ENCODE measurements at regions not wholly inside any gene's neighbourhood (a gene's known extent, or its start where the extent isn't known, plus 50 kb on each side); places are given as distances from the start of the nearest gene placed in this dataset.

DNA sequence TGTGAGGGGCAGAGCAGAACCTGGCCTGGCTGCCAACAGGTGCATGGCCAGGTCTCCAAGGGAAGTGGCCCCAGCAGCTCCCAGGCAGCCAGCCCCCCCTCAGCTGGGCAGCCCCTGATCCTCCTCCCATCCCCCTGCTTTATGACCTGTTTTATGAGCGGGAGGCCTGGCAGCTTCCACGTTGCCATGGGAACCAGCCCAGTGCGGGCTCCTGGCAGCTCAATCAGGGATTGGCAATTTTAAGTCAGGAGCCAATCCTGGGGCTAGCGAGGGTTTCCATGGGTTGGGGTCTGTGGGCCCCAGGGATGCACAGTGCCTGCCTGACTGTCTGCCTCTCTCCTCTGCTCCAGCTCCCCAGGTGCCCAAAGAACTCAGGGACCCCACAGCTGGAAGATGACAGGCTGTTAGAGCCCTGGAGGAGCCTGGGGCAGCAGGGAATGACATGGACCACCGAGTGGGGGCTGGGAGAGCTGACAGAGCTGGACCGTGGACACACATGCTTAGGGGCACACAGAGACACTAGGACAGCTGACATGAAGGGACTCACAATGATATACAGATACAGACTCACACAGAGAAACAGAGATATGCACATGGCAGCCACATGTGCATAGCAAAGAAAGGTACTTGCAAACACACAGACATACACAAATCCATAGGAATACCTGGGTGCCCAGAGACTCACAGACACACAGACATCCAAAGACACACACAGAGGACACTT, 56.5 kb upstream of the SIRPA start:
- no peak for DNase-seq (ENCODE audit: low read depth)
- TF ChIP-seq, protein P1, sequence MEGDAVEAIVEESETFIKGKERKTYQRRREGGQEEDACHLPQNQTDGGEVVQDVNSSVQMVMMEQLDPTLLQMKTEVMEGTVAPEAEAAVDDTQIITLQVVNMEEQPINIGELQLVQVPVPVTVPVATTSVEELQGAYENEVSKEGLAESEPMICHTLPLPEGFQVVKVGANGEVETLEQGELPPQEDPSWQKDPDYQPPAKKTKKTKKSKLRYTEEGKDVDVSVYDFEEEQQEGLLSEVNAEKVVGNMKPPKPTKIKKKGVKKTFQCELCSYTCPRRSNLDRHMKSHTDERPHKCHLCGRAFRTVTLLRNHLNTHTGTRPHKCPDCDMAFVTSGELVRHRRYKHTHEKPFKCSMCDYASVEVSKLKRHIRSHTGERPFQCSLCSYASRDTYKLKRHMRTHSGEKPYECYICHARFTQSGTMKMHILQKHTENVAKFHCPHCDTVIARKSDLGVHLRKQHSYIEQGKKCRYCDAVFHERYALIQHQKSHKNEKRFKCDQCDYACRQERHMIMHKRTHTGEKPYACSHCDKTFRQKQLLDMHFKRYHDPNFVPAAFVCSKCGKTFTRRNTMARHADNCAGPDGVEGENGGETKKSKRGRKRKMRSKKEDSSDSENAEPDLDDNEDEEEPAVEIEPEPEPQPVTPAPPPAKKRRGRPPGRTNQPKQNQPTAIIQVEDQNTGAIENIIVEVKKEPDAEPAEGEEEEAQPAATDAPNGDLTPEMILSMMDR (IDR thresholded peaks at IDR 0.05; ENCODE audit: low read length, missing control alignments) = no peak
- H3K4me3 ChIP-seq (replicated peaks; ENCODE audit: low read depth, low read length) = no peak overlapping the region

DNA sequence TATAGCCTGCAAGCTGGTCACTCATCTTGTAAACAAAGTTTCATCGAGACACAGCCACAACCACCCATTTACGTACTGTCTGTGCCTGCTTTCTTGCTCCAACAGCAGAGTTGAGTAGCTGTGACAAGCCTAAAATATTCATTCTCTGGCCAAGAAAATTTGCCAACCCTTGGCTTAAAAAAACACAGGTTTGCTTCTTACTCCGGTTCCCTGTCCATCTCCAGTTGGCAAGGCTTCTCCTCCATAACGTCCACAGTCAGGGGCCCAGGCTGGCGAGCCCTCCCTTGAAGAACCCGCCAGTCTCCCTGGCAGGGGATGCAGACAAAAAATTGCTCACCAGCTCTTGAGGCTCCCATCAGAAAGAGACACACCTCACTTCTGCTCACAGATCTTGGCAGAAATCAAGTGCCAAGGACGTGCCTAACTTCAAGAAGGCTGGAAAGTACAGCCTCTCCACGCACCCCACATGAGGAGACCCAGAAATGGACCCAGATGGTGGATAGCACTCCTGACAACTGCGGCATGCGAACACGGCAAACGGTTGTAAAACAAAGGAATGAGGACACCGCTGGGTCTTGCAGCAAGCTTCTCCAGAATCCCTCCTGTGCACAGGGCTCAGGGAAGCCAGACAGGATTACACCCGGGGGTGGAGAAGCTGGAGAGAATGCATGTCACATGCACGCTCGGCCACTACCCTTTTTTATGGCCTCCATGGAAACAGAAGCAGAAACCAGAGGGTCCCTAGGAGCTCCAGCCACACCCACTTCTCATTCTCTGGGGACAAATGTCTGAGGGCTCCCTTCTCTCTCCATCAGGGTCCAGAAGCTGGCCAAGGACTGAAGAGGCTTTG, 59.8 kb upstream of the SIRPA start:
- no peak for DNase-seq (ENCODE audit: low read depth)
- no peak overlapping the region for H3K4me3 ChIP-seq (replicated peaks; ENCODE audit: low read depth, low read length)
- TF ChIP-seq, protein P1 (IDR thresholded peaks at IDR 0.05; ENCODE audit: low read length, missing control alignments) = no peak

DNA sequence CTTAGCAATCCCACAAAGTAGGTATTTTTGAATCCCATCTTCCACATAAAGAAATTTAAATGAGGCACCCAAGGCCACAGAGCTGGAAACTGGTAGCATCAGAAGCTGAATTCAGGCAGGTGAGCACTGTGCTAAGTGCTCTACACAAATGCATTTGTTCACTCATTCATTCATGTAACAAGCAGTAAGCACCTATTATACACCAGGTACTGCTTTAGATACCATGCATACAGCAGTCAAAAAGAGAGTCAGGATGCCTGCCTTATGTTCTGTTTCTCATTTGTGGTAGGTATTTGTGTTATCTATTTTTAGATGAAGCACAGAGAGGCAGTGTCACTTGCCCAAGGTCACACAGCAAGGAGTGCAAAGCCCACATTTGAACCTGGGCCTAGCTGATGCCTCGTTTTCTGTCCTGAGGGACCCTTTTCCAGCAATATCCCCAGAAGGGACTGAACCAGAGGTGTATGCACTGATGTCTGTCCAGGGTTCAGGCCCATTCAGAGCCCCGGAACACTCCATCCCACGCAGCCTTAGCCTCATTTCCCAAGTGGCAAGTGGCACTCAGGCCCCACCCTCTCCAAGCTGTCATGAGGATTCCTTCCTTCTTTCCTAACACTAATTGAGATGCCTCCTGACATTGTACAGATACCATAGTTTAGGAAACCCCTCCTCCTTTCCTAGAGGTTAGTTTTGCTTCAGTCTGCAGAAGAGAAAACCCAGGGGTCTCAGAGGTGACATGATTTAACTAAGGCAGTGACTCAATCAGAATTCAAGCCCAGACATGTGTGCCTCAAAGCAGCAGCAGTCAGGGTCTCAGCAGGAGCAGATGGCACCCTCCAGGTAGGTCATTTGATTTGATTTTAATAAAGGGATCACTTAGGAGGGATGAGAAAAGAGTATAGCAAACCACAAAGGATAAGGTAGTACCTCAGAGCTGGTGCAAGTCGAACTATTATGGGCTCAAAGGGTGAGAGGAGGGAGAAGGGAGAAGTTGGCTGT, 61.2 kb upstream of the SIRPA start:
- no peak for DNase-seq (ENCODE audit: low read depth)

DNA sequence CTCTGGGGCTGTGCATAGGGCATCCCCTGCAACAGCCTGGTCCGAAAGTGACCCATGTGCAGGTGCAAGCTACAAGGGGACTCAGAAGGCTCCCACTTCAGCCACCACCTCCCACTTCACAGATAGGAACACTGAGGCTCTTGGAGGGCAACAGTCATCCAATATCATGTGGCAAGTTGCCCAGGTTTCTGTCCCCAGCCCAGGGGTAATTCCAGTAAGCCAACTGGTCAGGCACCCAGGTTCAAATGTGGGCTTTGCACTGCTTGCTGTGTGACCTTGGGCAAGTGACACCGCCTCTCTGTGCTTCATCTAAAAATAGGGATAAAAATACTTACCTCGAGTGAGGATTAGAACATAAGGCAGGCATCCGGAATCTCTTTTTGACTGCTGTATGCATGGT, 62.0 kb upstream of the SIRPA start:
- TF ChIP-seq, protein P1 (IDR thresholded peaks at IDR 0.05; ENCODE audit: low read length, missing control alignments) = no peak
- no peak for DNase-seq (ENCODE audit: low read depth)

More for the DNA sequence above, 61.2 kb upstream of the SIRPA start:
- TF ChIP-seq, protein P1 (IDR thresholded peaks at IDR 0.05; ENCODE audit: low read length, missing control alignments) = no peak
- H3K4me3 ChIP-seq (replicated peaks; ENCODE audit: low read depth, low read length) = no peak overlapping the region

DNA sequence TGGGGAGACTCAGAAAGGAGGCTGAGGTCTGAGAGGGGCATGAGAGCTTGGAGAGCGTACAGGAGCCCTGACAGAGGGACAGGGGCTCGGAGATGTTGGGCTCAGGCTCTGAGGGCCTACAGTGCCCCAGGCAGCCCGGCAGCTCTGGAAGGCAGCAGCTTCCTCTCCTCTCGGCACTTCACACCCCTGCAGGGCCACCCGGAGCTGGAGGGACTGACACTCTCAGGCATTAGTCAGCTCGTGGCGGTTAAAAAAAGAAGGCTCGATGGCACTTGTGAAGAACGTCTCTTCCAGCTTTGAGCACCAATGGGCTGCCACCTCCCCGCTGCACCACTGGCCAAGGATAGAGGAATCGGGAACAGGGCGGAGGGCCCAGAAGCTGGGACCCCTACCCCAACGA, 62.6 kb upstream of the SIRPA start:
- no peak overlapping the region for H3K4me3 ChIP-seq (replicated peaks; ENCODE audit: low read depth, low read length)
- no peak for DNase-seq (ENCODE audit: low read depth)

More for the DNA sequence above, 62.0 kb upstream of the SIRPA start:
- no peak overlapping the region for H3K4me3 ChIP-seq (replicated peaks; ENCODE audit: low read depth, low read length)

DNA sequence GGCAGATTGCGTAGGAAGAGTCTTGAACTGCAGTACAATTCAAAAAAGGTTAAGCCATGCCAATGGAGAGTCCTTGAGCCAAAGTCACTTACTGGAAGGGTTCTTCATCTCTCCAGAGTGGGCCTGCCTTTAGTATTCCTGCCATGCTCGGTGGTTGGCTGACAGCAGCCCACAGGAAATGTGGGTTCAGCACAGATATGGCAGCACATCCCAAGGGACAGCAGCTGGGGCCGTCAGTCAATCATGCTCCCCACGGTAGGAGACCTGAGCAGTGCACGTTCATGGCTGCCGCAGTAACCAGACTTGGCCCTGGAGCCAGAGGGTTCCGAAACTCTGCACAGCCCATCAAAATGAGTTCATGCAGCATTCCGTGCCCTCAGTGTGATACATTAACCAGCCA, 63.6 kb upstream of the SIRPA start:
- DNase-seq (ENCODE audit: low read depth) = no peak
- TF ChIP-seq, protein P1 (IDR thresholded peaks at IDR 0.05; ENCODE audit: low read length, missing control alignments) = no peak
- no peak overlapping the region for H3K4me3 ChIP-seq (replicated peaks; ENCODE audit: low read depth, low read length)

More for the DNA sequence above, 62.6 kb upstream of the SIRPA start:
- TF ChIP-seq, protein P1 (IDR thresholded peaks at IDR 0.05; ENCODE audit: low read length, missing control alignments) = no peak
